Ishikawa (cell line): ENCODE measurements at regions not wholly inside any gene's neighbourhood (a gene's known extent, or its start where the extent isn't known, plus 50 kb on each side); places are given as distances from the start of the nearest gene placed in this dataset.

Source experiments
- CREB1 ChIP-seq: IDR thresholded peaks from 2 replicates; pipeline ENCODE4 v1.6.1; 2012; ENCODE audit warnings: low read depth
- EP300 ChIP-seq: IDR thresholded peaks from 2 replicates; pipeline ENCODE4 v1.6.1; 2012; ENCODE audit warnings: borderline replicate concordance
- NFIC ChIP-seq: IDR thresholded peaks from 2 replicates; pipeline ENCODE4 v1.6.1; 2012
- RAD21 ChIP-seq: IDR thresholded peaks from 2 replicates; pipeline ENCODE4 v1.6.1; 2012; ENCODE audit warnings: low read depth
- REST ChIP-seq: IDR thresholded peaks from 2 replicates; pipeline ENCODE4 v1.6.1; 2012; ENCODE audit warnings: low read depth, mild to moderate bottlenecking
- USF1 ChIP-seq: IDR thresholded peaks from 2 replicates; pipeline ENCODE4 v1.6.1; 2012
- YY1 ChIP-seq: IDR thresholded peaks from 2 replicates; pipeline ENCODE4 v1.6.1; 2012; ENCODE audit warnings: low read depth

- no peak for TF ChIP-seq YY1
- TF ChIP-seq EP300: no peak
- no peak for TF ChIP-seq CREB1
- TF ChIP-seq RAD21: no peak
- no peak for TF ChIP-seq REST
- TF ChIP-seq USF1: no peak
- no peak for TF ChIP-seq NFIC
Measured at GRCh38 chr6:1203546-1203945, 108.4 kb upstream of the FOXQ1 start.
